ENCODE measurements at regions not wholly inside any gene's neighbourhood (a gene's known extent, or its start where the extent isn't known, plus 50 kb on each side); places are given as distances from the start of the nearest gene placed in this dataset.

GRCh38 chr13:38226496-38226895, 123.2 kb upstream of the UFM1 start:
- TF ChIP-seq, protein P1, sequence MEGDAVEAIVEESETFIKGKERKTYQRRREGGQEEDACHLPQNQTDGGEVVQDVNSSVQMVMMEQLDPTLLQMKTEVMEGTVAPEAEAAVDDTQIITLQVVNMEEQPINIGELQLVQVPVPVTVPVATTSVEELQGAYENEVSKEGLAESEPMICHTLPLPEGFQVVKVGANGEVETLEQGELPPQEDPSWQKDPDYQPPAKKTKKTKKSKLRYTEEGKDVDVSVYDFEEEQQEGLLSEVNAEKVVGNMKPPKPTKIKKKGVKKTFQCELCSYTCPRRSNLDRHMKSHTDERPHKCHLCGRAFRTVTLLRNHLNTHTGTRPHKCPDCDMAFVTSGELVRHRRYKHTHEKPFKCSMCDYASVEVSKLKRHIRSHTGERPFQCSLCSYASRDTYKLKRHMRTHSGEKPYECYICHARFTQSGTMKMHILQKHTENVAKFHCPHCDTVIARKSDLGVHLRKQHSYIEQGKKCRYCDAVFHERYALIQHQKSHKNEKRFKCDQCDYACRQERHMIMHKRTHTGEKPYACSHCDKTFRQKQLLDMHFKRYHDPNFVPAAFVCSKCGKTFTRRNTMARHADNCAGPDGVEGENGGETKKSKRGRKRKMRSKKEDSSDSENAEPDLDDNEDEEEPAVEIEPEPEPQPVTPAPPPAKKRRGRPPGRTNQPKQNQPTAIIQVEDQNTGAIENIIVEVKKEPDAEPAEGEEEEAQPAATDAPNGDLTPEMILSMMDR (IDR thresholded peaks at IDR 0.05) = no peak
- no peak for TF ChIP-seq EZH2 (IDR thresholded peaks at IDR 0.05; ENCODE audit: borderline replicate concordance, insufficient read depth, low read depth, low read length, poor library complexity, severe bottlenecking)
